ENCODE measurements at regions not wholly inside any gene's neighbourhood (a gene's known extent, or its start where the extent isn't known, plus 50 kb on each side); places are given as distances from the start of the nearest gene placed in this dataset.
"Not testable (repeated sequence)": the region's sequence is repeated elsewhere in the genome, so short reads cannot be mapped to it uniquely, and the experiment has no call there.

DNA sequence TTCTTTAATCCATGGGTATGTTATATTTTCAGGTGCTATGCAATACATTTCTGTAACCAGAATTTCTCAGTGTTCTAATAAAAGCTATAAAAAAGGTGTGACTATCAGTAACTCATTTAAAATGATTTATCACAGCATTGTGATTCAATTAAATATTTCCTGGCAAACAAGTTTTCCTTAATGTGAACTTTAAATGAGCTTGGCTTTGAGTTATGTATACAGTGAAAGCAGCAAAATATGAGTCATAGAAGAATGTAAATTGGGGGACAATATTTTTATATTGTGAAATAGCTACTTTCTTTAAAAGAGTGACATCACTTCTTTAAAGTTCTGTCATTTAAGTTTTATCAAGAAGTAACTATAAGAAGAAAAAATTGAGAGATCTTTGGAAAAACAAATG, 484.9 kb upstream of the MAN1A1 start:
- no peak overlapping the region for H3K4me3 ChIP-seq (ENCODE audit: low read depth, low read length)
- DNase-seq (ENCODE audit: low read depth): no peak
- TF ChIP-seq, protein P1, sequence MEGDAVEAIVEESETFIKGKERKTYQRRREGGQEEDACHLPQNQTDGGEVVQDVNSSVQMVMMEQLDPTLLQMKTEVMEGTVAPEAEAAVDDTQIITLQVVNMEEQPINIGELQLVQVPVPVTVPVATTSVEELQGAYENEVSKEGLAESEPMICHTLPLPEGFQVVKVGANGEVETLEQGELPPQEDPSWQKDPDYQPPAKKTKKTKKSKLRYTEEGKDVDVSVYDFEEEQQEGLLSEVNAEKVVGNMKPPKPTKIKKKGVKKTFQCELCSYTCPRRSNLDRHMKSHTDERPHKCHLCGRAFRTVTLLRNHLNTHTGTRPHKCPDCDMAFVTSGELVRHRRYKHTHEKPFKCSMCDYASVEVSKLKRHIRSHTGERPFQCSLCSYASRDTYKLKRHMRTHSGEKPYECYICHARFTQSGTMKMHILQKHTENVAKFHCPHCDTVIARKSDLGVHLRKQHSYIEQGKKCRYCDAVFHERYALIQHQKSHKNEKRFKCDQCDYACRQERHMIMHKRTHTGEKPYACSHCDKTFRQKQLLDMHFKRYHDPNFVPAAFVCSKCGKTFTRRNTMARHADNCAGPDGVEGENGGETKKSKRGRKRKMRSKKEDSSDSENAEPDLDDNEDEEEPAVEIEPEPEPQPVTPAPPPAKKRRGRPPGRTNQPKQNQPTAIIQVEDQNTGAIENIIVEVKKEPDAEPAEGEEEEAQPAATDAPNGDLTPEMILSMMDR (IDR thresholded peaks at IDR 0.05; ENCODE audit: insufficient read depth, low read length): no peak

DNA sequence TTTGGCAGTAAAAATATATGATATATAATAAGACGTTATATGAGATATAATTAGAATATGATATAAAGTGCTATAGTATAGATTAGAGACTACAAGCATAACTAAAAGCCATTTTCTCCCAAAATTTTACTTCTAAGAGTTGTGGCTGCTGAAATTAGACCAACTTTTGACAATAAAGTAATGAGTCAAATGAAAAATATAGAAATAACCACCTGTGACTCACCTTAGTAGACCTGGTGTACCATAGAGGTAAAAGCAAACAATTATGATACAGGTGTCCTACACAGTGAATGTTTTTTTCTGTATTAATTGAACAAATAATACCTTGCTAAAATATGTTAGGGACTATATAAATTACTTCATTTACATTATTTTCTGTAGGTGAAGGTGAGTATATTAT, 482.9 kb upstream of the MAN1A1 start:
- no peak overlapping the region for H3K4me3 ChIP-seq (ENCODE audit: low read depth, low read length)
- DNase-seq (ENCODE audit: low read depth): no peak
- TF ChIP-seq, protein P1 (IDR thresholded peaks at IDR 0.05; ENCODE audit: insufficient read depth, low read length): no peak

DNA sequence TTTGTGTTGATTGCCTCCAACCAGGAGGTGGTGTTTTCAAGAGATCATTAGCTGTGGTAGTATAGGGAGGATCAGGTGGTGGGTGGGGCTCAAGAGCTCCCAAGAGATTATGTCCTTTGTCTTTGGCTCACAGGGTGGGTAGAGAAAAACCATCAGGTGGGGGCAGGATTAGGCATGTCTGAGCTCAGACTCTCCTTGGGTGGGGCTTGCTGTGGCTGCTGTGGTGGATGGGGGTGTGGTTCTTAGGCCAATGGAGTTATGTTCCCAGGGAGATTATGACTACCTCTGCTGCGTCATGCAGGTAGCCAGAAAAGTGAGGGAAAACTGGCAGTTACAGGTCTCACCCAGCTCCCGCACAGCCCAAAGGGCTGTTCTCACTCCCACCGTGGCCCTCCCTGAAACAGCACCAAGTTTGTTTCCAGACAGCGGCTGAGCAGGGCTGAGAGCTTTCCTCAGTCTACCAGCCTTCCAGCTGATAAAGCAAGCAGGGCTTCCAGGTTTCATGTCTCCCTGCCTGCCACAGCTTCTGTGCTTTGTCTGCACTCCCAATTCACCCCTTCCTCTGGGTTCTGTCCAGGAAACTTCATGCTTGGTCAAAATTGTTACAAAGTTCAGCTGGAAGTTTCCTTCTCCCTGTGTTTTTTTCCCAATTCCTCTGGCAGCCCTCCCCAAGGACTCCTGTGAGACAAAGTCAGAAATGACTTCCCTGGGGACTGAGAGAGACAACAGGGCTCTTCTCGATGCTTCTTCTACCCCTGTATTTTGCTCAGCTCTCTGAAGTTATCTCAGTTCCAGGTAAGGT, 481.1 kb upstream of the MAN1A1 start:
- DNase-seq (ENCODE audit: low read depth): no peak
- no peak overlapping the region for H3K4me3 ChIP-seq (ENCODE audit: low read depth, low read length)
- TF ChIP-seq, protein P1 (IDR thresholded peaks at IDR 0.05; ENCODE audit: insufficient read depth, low read length): no peak

DNA sequence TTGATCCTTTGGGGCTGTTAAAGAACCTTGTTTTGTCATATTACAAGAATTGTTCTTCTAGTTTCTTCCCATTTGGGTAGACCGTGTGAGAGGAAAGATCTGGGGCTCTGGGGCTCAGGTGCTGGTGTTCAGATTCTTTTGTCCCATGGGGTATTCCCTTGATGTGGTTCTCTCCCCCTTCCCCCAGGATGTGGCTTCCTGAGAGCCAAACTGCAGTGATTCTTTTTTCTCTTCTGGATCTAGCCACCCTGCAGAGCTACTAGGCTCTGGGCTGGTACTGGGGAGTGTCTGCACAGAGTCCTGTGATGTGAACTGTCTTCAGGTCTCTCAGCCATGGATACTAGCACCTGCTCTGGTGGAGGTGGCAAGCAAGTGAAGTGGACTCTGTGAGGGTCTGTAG, 480.5 kb upstream of the MAN1A1 start:
- no peak for DNase-seq (ENCODE audit: low read depth)
- H3K4me3 ChIP-seq (ENCODE audit: low read depth, low read length): no peak overlapping the region
- TF ChIP-seq, protein P1 (IDR thresholded peaks at IDR 0.05; ENCODE audit: insufficient read depth, low read length): no peak

DNA sequence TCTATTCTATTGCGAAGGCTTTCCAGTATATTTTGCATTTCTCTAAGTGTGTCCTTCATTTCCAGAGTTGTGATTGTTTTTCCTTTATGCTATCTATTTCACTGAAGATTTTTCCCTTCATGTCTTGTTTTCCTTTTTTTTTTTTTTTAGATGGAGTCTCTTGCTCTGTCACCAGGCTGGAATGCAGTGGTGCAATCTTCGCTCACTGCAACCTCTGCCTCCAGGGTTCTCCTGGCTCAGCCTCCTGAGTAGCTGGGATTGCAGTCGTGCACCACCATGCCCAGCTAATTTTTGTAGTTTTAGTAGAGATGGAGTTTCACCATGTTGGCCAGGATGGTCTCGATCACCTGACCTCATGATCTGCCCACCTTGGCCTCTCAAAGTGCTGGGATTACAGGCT, 479.9 kb upstream of the MAN1A1 start:
- DNase-seq (ENCODE audit: low read depth): peak; percentile 2
- not testable (repeated sequence) for H3K4me3 ChIP-seq (ENCODE audit: low read depth, low read length)

DNA sequence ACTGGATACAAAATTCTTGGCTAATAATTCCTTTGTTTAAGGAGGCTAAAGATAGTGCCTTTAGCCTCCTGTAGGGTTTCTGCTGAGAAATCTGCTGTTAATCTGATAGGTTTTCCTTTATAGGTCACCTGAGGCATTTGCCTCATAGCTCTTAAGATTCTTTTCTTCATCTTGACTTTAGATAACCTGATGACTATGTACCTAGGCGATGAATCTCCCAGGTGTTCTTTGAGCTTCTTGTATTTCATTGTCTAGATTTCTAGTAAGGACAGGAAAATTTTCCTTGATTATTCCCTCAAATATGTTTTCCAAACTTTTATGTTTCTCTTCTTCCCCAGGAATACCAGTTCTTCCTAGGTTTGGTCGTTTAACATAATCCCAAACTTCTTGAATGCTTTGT, 479.4 kb upstream of the MAN1A1 start:
- no peak overlapping the region for H3K4me3 ChIP-seq (ENCODE audit: low read depth, low read length)
- TF ChIP-seq, protein P1 (IDR thresholded peaks at IDR 0.05; ENCODE audit: insufficient read depth, low read length): no peak
- DNase-seq (ENCODE audit: low read depth): no peak

DNA sequence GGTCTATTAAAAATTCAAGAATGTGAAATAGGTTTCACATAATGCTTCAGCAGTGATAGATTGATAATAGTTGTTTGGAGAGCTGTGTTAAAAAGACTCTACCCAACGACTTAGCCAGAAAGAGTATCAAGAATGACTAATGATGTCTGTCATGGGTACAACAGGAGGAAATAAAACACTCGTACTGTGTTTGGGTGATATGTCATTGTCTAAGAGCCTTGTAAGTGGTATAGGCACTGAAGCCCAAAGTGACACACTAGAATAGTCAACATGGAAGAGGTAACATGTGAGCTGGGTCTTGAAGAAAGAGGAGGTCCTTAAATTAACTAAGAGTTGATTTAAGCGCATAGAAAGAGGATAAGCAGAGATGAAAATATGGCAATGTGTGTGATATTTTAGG, 471.8 kb upstream of the MAN1A1 start:
- no peak overlapping the region for H3K4me3 ChIP-seq (ENCODE audit: low read depth, low read length)
- no peak for DNase-seq (ENCODE audit: low read depth)
- TF ChIP-seq, protein P1 (IDR thresholded peaks at IDR 0.05; ENCODE audit: insufficient read depth, low read length): no peak

Measured in fibroblast of the aortic adventitia (primary cell).